DND-41 (cell line): ENCODE measurements at regions not wholly inside any gene's neighbourhood (a gene's known extent, or its start where the extent isn't known, plus 50 kb on each side); places are given as distances from the start of the nearest gene placed in this dataset.

Experiments
- ATAC-seq: fragments of 200-7000 bp; cut with Tn5 transposase; 3 replicates; pipeline ENCODE4 v1.9.1; 2021; ENCODE audit warnings: low read depth; ENCODE audit not compliant: insufficient read depth
- DNase-seq: peaks from one replicate; pipeline ENCODE4 v3.0.0-alpha.2; 2020
- H2AFZ ChIP-seq: 2 replicates; pipeline ENCODE4 v1.6.0; 2012; ENCODE audit warnings: low read depth, low read length
- H3K27ac ChIP-seq: 2 replicates; pipeline ENCODE4 v1.5.1; 2012; ENCODE audit warnings: low read length, inconsistent platforms
- H3K27me3 ChIP-seq: fragments of 200-600 bp; sonication (generic); 2 replicates; pipeline ENCODE4 v1.6.0; 2012; ENCODE audit warnings: low read length, mild to moderate bottlenecking, inconsistent platforms; ENCODE audit not compliant: insufficient read depth, poor library complexity
- H3K36me3 ChIP-seq: 2 replicates; pipeline ENCODE4 v1.5.1; 2012; ENCODE audit warnings: low read length, inconsistent platforms; ENCODE audit not compliant: insufficient read depth
- H3K4me1 ChIP-seq: 2 replicates; pipeline ENCODE4 v1.5.1; 2012; ENCODE audit warnings: mild to moderate bottlenecking, low read length; ENCODE audit not compliant: insufficient read depth
- H3K4me2 ChIP-seq: 2 replicates; pipeline ENCODE4 v1.6.0; 2012; ENCODE audit warnings: mild to moderate bottlenecking, moderate library complexity, low read length, inconsistent platforms; ENCODE audit not compliant: insufficient read depth
- H3K4me3 ChIP-seq, 2 experiments: fragments of 200-600 bp in 1 of 2; shearing (Covaris generic) in 1 of 2; 2 replicates each; pipeline ENCODE4 v1.5.1; 2012 to 2016; ENCODE audit warnings: inconsistent platforms in 2 of 2, low read length in 2 of 2, mild to moderate bottlenecking in 2 of 2, low read depth in 1 of 2, moderate library complexity in 1 of 2
- H3K79me2 ChIP-seq: 2 replicates; pipeline ENCODE4 v1.6.0; 2012; ENCODE audit warnings: low read length, inconsistent platforms; ENCODE audit not compliant: insufficient read depth
- H3K9ac ChIP-seq: 2 replicates; pipeline ENCODE4 v1.6.0; 2012; ENCODE audit warnings: low read depth, mild to moderate bottlenecking, inconsistent platforms, low read length, moderate library complexity
- H3K9me3 ChIP-seq: 2 replicates; pipeline ENCODE4 v1.5.1; 2012; ENCODE audit warnings: low read length, moderate library complexity, mild to moderate bottlenecking, inconsistent platforms; ENCODE audit not compliant: insufficient read depth, severe bottlenecking
- H4K20me1 ChIP-seq: 2 replicates; pipeline ENCODE4 v1.6.0; 2012; ENCODE audit warnings: low read length; ENCODE audit not compliant: insufficient read depth
- CTCF ChIP-seq: IDR thresholded peaks from 2 replicates; pipeline ENCODE4 v1.5.1; 2012; ENCODE audit warnings: borderline replicate concordance, low read length, moderate library complexity, mild to moderate bottlenecking; ENCODE audit not compliant: poor library complexity, severe bottlenecking; ENCODE audit errors: extremely low read depth
- EZH2 ChIP-seq: IDR thresholded peaks from 3 replicates; pipeline ENCODE4 v1.6.1; 2012; ENCODE audit warnings: borderline replicate concordance, low read depth, mild to moderate bottlenecking, moderate library complexity, low read length, inconsistent platforms; ENCODE audit not compliant: severe bottlenecking

GRCh38 chr21:43338951-43339350 lies 88.0 kb downstream of the SIK1 start:
- H3K4me3 ChIP-seq: no peak overlapping the region
- no peak overlapping the region for H3K27ac ChIP-seq
- H3K4me2 ChIP-seq: no peak overlapping the region
- H3K36me3 ChIP-seq: no peaks in the 10 kb centered on the region
- no peaks in the 10 kb centered on the region for H3K4me1 ChIP-seq
- no peaks in the 10 kb centered on the region for H3K27me3 ChIP-seq
- H4K20me1 ChIP-seq: no peaks in the 10 kb centered on the region
- no peak overlapping the region for H3K9ac ChIP-seq
- no peaks in the 10 kb centered on the region for H3K9me3 ChIP-seq
- no peak overlapping the region for H2AFZ ChIP-seq
- no peak for TF ChIP-seq CTCF
- TF ChIP-seq EZH2: no peak
- peak; percentile 19 for DNase-seq
- no peaks in the 10 kb centered on the region for H3K79me2 ChIP-seq
- ATAC-seq: no peak

DNA sequence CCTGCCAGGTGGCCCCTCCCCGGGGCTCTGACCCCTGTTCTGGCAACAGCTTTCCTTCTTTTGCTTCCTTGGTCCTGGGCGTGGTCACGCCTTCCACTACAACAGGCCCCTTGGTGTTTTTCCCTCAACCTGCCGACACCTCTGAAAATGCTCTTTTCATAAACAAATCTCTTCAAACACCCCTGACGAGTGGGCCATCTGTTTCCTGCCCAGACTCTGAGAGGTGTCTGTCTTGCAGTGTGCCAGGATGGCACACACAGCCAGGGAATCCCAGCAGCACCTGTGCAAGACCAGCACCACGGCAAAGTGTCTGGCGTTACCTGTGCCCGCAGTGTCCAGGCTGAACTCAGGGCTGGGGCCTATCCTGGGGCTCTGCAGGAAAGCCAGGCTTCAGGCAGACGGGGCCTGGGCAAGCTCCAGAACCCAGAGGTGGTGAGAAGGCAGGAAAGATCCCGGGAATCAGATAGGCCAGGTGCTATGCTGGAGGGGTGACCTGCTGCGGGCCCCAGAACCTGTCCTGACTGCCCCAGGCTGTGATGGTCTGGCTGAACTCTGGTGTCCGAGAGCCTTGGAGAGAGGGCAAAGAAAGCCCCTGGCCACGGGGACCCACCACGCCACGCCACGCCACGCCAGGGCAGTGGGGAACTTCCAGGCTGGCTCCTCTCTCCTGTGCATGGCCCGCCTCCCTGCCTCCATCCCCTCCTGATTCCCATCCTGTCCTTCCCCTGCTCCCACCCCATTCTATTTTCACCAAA lies 88.9 kb downstream of the SIK1 start:
- no peak overlapping the region for H3K9ac ChIP-seq
- H3K4me2 ChIP-seq: no peak overlapping the region
- no peaks in the 10 kb centered on the region for H3K9me3 ChIP-seq
- no peaks in the 10 kb centered on the region for H3K79me2 ChIP-seq
- no peaks in the 10 kb centered on the region for H3K4me1 ChIP-seq
- H3K4me3 ChIP-seq: no peak overlapping the region
- TF ChIP-seq CTCF: no peak
- TF ChIP-seq EZH2: no peak
- H2AFZ ChIP-seq: no peak overlapping the region
- no peak for ATAC-seq
- H3K27ac ChIP-seq: no peak overlapping the region
- no peaks in the 10 kb centered on the region for H3K27me3 ChIP-seq
- H3K36me3 ChIP-seq: no peaks in the 10 kb centered on the region
- DNase-seq: no peak
- no peaks in the 10 kb centered on the region for H4K20me1 ChIP-seq

DNA sequence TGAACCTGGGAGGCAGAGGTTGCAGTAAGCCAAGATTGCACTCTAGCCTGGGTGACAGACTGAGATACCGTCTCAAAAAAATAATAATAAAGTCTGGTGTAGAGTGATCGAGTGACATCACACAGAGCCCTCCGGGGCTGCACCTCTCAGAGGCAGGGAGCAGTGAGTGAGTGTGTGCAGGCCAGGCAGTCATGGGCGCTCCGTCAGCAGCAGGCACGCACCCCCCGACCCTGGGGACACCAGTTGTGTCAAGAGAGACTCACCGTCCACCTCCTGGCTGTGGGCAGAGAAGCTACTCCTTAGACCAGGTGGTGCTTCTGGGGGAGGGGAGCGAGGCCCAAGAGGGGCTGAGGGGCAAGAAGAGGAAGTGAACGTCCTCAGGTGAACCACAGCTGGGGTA lies 91.8 kb downstream of the SIK1 start:
- Histone ChIP-seq H3K79me2 (no peaks in the 10 kb centered on the region), H3K4me2 (no peak overlapping the region), H2AFZ (no peak overlapping the region), H3K4me3 (no peak overlapping the region), H4K20me1 (no peaks in the 10 kb centered on the region), H3K27me3 (no peaks in the 10 kb centered on the region), H3K9me3 (no peaks in the 10 kb centered on the region), H3K36me3 (no peaks in the 10 kb centered on the region), H3K4me1 (no peaks in the 10 kb centered on the region), H3K27ac (no peak overlapping the region), H3K9ac (no peak overlapping the region)
- DNase-seq: no peak
- ATAC-seq: no peak
- no peak for TF ChIP-seq CTCF
- TF ChIP-seq EZH2: no peak
